SU-DHL-6 (cell line): ENCODE measurements at regions not wholly inside any gene's neighbourhood (a gene's known extent, or its start where the extent isn't known, plus 50 kb on each side); places are given as distances from the start of the nearest gene placed in this dataset.

Source experiments
- H2AFZ ChIP-seq: fragments of 200-600 bp; sonication (generic); 2 replicates; pipeline ENCODE4 v1.6.1; 2014; ENCODE audit warnings: low read depth, mild to moderate bottlenecking, moderate library complexity, mixed read lengths, antibody characterized with exemption, low read length; ENCODE audit not compliant: severe bottlenecking
- H3F3A ChIP-seq: fragments of 200-600 bp; shearing (Covaris generic); 2 replicates; pipeline ENCODE4 v1.6.0; 2016; ENCODE audit warnings: antibody characterized with exemption, mild to moderate bottlenecking; ENCODE audit not compliant: insufficient read depth
- H3K27ac ChIP-seq: fragments of 200-600 bp; sonication (generic); 2 replicates; pipeline ENCODE4 v1.5.1; 2016; ENCODE audit warnings: low read depth, mild to moderate bottlenecking, low read length, moderate library complexity, mixed read lengths
- H3K27me3 ChIP-seq: fragments of 200-600 bp; sonication (generic), shearing (Covaris generic); 2 replicates; pipeline ENCODE4 v1.6.0; 2014; ENCODE audit warnings: mild to moderate bottlenecking, low read length
- H3K36me3 ChIP-seq: fragments of 200-600 bp; sonication (generic); 2 replicates; pipeline ENCODE4 v1.6.1; 2014; ENCODE audit warnings: mild to moderate bottlenecking, low read length, mixed read lengths
- H3K4me2 ChIP-seq: fragments of 300-600, 200-600 bp; shearing (Covaris generic), sonication (generic); 2 replicates; pipeline ENCODE4 v1.6.0; 2014; ENCODE audit warnings: low read length, low read depth, mild to moderate bottlenecking; ENCODE audit not compliant: poor library complexity, severe bottlenecking
- H3K4me3 ChIP-seq: fragments of 200-600 bp; sonication (generic); 2 replicates; pipeline ENCODE4 v1.5.1; 2014; ENCODE audit warnings: antibody characterized with exemption, low read length, mild to moderate bottlenecking, mixed read lengths; ENCODE audit not compliant: insufficient read depth, poor library complexity, severe bottlenecking
- H3K79me2 ChIP-seq: fragments of 200-600 bp; sonication (generic); 2 replicates; pipeline ENCODE4 v1.6.1; 2014; ENCODE audit warnings: mild to moderate bottlenecking, low read length, moderate library complexity; ENCODE audit not compliant: insufficient read depth
- H3K9ac ChIP-seq: fragments of 200-600 bp; sonication (generic); 2 replicates; pipeline ENCODE4 v1.7.0; 2014; ENCODE audit warnings: mild to moderate bottlenecking, low read length
- H3K9me2 ChIP-seq: fragments of 200-600 bp; sonication (generic); replicated peaks from 2 replicates; pipeline ENCODE4 v1.6.1; 2014; ENCODE audit warnings: low read length; ENCODE audit not compliant: insufficient read depth
- H3K9me3 ChIP-seq: fragments of 200-600 bp; sonication (generic); 2 replicates; pipeline ENCODE4 v1.6.1; 2014; ENCODE audit warnings: low read length, mixed read lengths; ENCODE audit not compliant: insufficient read depth
- H4K20me1 ChIP-seq: fragments of 200-600 bp; sonication (generic); 2 replicates; pipeline ENCODE4 v1.6.1; 2014; ENCODE audit warnings: low read depth, mild to moderate bottlenecking, antibody characterized with exemption, low read length, moderate library complexity, mixed read lengths
- EZH2phosphoT487 ChIP-seq: fragments of 200-600 bp; sonication (generic), shearing (Covaris generic); conservative IDR thresholded peaks from 2 replicates; pipeline ENCODE4 v1.6.1; 2018; ENCODE audit warnings: mild to moderate bottlenecking, antibody characterized with exemption, low read length, moderate library complexity, mixed read lengths
- TF ChIP-seq, protein P1 (sequence below): fragments of 200-600 bp; sonication (generic); IDR thresholded peaks from one replicate; pipeline ENCODE4 v1.5.1; 2017; ENCODE audit warnings: antibody characterized with exemption, mild to moderate bottlenecking, low read length, moderate library complexity; ENCODE audit not compliant: insufficient read depth, poor library complexity, severe bottlenecking

DNA sequence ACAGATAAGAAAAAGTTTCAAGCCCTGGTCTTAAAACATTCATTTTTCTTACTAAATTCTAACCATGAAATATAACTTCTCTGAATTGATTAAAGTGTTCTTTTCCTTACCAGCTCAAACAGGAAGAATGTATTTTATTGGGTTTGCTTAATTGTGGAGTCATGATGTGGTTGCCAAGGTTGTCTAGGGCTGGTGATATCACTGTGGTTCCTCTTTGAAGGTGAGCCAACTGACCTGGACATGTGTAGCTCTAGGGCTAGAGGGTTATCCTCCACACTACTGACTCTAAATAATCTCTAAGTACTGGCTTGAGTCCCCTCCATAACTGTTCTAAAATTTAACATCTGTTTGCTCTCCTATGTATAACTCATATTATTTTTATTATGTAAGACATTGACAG lies 529.6 kb downstream of the PIK3C3 start:
- no peaks in the 10 kb centered on the region for H3F3A ChIP-seq
- H2AFZ ChIP-seq = no peak overlapping the region
- H3K79me2 ChIP-seq = no peaks in the 10 kb centered on the region
- no peak overlapping the region for H3K4me3 ChIP-seq
- no peaks in the 10 kb centered on the region for H3K36me3 ChIP-seq
- no peaks in the 10 kb centered on the region for H4K20me1 ChIP-seq
- no peaks in the 10 kb centered on the region for H3K9me2 ChIP-seq
- TF ChIP-seq, protein P1, sequence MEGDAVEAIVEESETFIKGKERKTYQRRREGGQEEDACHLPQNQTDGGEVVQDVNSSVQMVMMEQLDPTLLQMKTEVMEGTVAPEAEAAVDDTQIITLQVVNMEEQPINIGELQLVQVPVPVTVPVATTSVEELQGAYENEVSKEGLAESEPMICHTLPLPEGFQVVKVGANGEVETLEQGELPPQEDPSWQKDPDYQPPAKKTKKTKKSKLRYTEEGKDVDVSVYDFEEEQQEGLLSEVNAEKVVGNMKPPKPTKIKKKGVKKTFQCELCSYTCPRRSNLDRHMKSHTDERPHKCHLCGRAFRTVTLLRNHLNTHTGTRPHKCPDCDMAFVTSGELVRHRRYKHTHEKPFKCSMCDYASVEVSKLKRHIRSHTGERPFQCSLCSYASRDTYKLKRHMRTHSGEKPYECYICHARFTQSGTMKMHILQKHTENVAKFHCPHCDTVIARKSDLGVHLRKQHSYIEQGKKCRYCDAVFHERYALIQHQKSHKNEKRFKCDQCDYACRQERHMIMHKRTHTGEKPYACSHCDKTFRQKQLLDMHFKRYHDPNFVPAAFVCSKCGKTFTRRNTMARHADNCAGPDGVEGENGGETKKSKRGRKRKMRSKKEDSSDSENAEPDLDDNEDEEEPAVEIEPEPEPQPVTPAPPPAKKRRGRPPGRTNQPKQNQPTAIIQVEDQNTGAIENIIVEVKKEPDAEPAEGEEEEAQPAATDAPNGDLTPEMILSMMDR = no peak
- TF ChIP-seq EZH2phosphoT487 = no peak
- no peaks in the 10 kb centered on the region for H3K27me3 ChIP-seq
- 0 out of 2 replicates have a peak, but pooled peaks cover 11% of the 10 kb centered on the region for H3K9me3 ChIP-seq
- H3K27ac ChIP-seq = no peak overlapping the region
- no peak overlapping the region for H3K9ac ChIP-seq
- H3K4me2 ChIP-seq = no peak overlapping the region

DNA sequence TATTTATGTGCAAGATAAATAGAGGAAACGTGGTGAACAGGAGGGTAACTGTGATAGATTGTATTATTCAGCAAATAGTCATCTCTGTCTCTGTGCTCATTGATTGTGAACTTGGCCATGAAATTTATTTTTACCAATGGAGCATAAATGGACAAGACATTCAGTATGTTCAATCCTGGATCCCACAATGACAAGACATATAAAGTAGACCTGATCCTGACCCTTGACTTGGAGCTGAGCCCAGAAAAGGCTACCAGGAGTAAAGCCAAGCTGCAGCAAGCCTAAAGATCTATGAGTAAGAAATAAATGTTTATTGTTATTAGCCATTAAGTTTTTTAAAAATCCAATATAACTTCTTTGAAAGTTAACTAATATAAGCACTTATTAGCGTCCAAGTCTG lies 531.2 kb downstream of the PIK3C3 start:
- Histone ChIP-seq H3F3A (no peaks in the 10 kb centered on the region), H3K4me3 (no peak overlapping the region), H4K20me1 (no peaks in the 10 kb centered on the region), H3K4me2 (no peak overlapping the region), H3K79me2 (no peaks in the 10 kb centered on the region), H3K9me3 (0 out of 2 replicates have a peak, but pooled peaks cover 11% of the 10 kb centered on the region), H2AFZ (no peak overlapping the region), H3K36me3 (no peaks in the 10 kb centered on the region), H3K9ac (no peak overlapping the region), H3K9me2 (no peaks in the 10 kb centered on the region), H3K27ac (no peak overlapping the region), H3K27me3 (no peaks in the 10 kb centered on the region)
- TF ChIP-seq, protein P1 = no peak
- no peak for TF ChIP-seq EZH2phosphoT487

DNA sequence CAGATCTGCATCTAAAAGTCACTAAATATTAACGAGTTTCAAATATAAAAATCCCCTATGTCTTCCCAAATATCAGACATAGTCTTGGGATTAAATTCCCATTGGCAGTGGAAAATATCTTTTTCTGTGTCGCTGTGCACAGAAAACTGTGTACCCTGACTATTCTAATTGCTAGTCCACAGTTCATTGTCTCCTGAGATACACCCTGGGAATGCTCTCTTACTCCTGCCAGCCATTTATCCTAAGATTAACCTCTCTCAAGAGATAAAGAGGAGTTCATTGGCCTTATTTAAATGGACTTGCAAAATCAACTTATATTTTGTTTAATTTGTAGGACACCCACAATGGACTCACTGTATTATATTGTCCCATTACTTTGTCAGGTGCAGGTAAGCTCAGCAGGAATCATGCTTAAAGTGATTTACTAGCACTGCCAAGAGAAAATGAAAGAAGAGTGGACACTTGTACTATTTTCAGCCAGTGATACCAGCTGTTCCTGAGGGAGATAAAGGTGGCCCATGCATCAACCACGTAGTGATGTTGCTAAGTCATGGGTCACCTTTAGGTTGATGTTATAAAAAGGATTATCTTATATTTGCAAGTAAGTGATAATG lies 553.8 kb downstream of the PIK3C3 start:
- no peak overlapping the region for H3K9ac ChIP-seq
- no peaks in the 10 kb centered on the region for H3K79me2 ChIP-seq
- no peaks in the 10 kb centered on the region for H3K9me3 ChIP-seq
- H3K27ac ChIP-seq = no peak overlapping the region
- no peaks in the 10 kb centered on the region for H3K27me3 ChIP-seq
- H3K4me2 ChIP-seq = no peak overlapping the region
- no peaks in the 10 kb centered on the region for H3K9me2 ChIP-seq
- H2AFZ ChIP-seq = no peak overlapping the region
- no peaks in the 10 kb centered on the region for H3K36me3 ChIP-seq
- TF ChIP-seq, protein P1 = no peak
- TF ChIP-seq EZH2phosphoT487 = no peak
- H4K20me1 ChIP-seq = no peaks in the 10 kb centered on the region
- H3F3A ChIP-seq = no peaks in the 10 kb centered on the region
- H3K4me3 ChIP-seq = no peak overlapping the region
